SK-N-SH treated with all-trans-retinoic acid at 6 μM for 48 hours (cell line): ENCODE measurements at regions not wholly inside any gene's neighbourhood (a gene's known extent, or its start where the extent isn't known, plus 50 kb on each side); places are given as distances from the start of the nearest gene placed in this dataset.

Source experiments
- ATAC-seq: fragments of 200-7000 bp; cut with Tn5 transposase; 3 replicates; pipeline ENCODE4 v1.9.1; 2020; ENCODE audit warnings: mild to moderate bottlenecking, moderate library complexity
- ARNTL ChIP-seq: fragments of 450-650 bp; formaldehyde crosslinking; IDR thresholded peaks from 2 replicates; pipeline ENCODE4 v1.5.0; 2020; ENCODE audit warnings: low read depth, mild to moderate bottlenecking, moderate library complexity, borderline replicate concordance
- BACH2 ChIP-seq: fragments of 250-450 bp; sonication (Bioruptor Pico); IDR thresholded peaks from 2 replicates; pipeline ENCODE4 v1.9.0; 2021; ENCODE audit warnings: mild to moderate bottlenecking, borderline replicate concordance
- CSDC2 ChIP-seq: fragments of 250-450 bp; sonication (Bioruptor Pico); IDR thresholded peaks from 2 replicates; pipeline ENCODE4 v1.5.0; 2020; ENCODE audit warnings: mild to moderate bottlenecking, moderate library complexity
- ESRRG ChIP-seq: fragments of 250-450 bp; sonication (Bioruptor Pico); IDR thresholded peaks from 2 replicates; pipeline ENCODE4 v1.6.1; 2021; ENCODE audit warnings: mild to moderate bottlenecking
- ISL1 ChIP-seq: fragments of 250-450 bp; sonication (Bioruptor Pico); IDR thresholded peaks from 2 replicates; pipeline ENCODE4 v2.1.2; 2022; ENCODE audit warnings: mild to moderate bottlenecking, moderate library complexity
- PPARA ChIP-seq: fragments of 250-450 bp; sonication (Bioruptor Pico); IDR thresholded peaks from 2 replicates; pipeline ENCODE4 v1.5.0; 2020; ENCODE audit warnings: mild to moderate bottlenecking, borderline replicate concordance
- RARB ChIP-seq: fragments of 250-450 bp; sonication (Bioruptor Pico); IDR thresholded peaks from 2 replicates; pipeline ENCODE4 v1.8.0; 2021; ENCODE audit warnings: mild to moderate bottlenecking, moderate library complexity
- SNAI2 ChIP-seq: fragments of 250-450 bp; sonication (Bioruptor Pico); IDR thresholded peaks from 2 replicates; pipeline ENCODE4 v1.5.0; 2020; ENCODE audit warnings: mild to moderate bottlenecking, moderate library complexity
- TCF4 ChIP-seq: fragments of 250-450 bp; sonication (Bioruptor Pico); IDR thresholded peaks from 2 replicates; pipeline ENCODE4 v1.8.0; 2021; ENCODE audit warnings: mild to moderate bottlenecking, moderate library complexity, borderline replicate concordance
- TOX ChIP-seq: fragments of 250-450 bp; sonication (Bioruptor Pico); IDR thresholded peaks from 2 replicates; pipeline ENCODE4 v1.8.0; 2021; ENCODE audit warnings: mild to moderate bottlenecking, moderate library complexity, borderline replicate concordance
- ZFP3 ChIP-seq: fragments of 250-450 bp; sonication (Bioruptor Pico); IDR thresholded peaks from 2 replicates; pipeline ENCODE4 v1.5.0; 2020; ENCODE audit warnings: mild to moderate bottlenecking, moderate library complexity
- ZNF565 ChIP-seq: fragments of 450-650 bp; formaldehyde crosslinking; conservative IDR thresholded peaks from 2 replicates; pipeline ENCODE4 v1.5.0; 2020; ENCODE audit warnings: low read depth, mild to moderate bottlenecking, moderate library complexity
- ZNF70 ChIP-seq: fragments of 450-650 bp; formaldehyde crosslinking; IDR thresholded peaks from 2 replicates; pipeline ENCODE4 v1.5.0; 2020; ENCODE audit warnings: mild to moderate bottlenecking, moderate library complexity
- TF ChIP-seq, protein P1 (sequence below): fragments of 250-450 bp; sonication (Bioruptor Pico); IDR thresholded peaks from 2 replicates; pipeline ENCODE4 v1.5.0; 2020; ENCODE audit warnings: mild to moderate bottlenecking, moderate library complexity
- TF ChIP-seq, protein P2 (sequence below): fragments of 250-450 bp; sonication (Bioruptor Pico); IDR thresholded peaks from 2 replicates; pipeline ENCODE4 v1.8.0; 2020; ENCODE audit warnings: mild to moderate bottlenecking, moderate library complexity, borderline replicate concordance
- TF ChIP-seq, protein P3 (sequence below): fragments of 250-450 bp; sonication (Bioruptor Pico); IDR thresholded peaks from 2 replicates; pipeline ENCODE4 v1.5.1; 2021; ENCODE audit warnings: mild to moderate bottlenecking, moderate library complexity
- TF ChIP-seq, protein P4 (sequence below): fragments of 250-450 bp; sonication (Bioruptor Pico); IDR thresholded peaks from 2 replicates; pipeline ENCODE4 v1.8.0; 2021; ENCODE audit warnings: low read depth, mild to moderate bottlenecking, moderate library complexity, borderline replicate concordance

DNA sequence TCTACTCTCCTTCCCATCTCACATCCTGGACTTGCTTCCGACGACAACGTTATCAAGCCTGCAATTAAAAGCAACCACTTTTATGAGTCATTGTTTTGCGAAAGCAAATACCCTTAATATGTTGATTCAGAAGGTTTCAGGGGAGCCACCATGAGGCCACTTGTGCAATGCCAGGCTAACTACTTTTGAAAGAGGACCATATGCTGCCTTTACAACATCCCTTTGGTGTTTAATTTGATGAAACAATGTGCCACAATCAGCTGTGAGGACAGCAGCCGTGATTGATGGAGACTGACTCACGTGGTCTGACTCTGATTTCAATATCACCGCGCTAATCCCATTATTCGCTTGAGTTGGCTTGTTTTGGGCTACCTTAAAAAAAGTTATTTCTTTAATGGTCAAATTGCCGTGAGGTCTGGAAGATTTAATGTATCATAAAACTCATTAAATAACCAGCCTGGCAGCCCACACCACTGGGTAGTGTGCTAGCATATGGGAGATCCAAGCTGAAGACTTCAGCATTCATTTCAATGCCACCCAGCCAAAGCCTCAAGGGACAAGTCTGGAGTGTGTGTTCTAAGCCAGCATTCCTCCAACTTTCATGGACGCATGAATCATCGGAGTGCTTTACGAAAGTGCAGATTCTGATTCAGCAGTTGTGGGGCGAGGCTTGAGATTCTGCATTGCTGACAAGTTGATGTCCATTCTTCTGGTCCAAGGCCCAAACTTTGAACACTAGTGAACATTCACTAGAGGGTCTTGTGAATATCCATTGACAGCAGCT is 73.3 kb upstream of the PAXBP1 start:
- TF ChIP-seq ISL1 (CRISPR knock-in tag): no peak
- no peak for TF ChIP-seq ARNTL (CRISPR knock-in tag)

DNA sequence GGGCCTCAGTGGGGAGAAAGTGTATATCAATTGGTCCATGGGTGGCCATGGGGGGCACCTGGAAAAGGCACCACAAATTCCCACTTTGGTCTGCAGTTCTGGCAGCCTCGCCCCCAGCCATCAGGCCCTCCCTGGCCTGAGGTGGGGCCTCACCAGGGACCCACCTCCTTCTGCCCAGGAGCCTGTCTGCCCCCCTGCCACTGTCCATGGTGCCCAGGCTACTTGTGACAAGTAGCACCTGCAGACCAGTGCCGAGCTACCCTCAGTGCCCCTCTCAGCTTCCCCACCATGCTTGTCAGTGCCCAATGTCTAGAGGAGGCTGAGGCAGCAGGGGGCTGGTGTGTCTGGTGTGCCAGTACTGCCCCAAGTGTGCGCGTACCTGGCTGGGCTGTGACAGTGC is 87.1 kb upstream of the PAXBP1 start:
- no peak for ATAC-seq
- TF ChIP-seq SNAI2 (CRISPR knock-in tag): no peak
- TF ChIP-seq ISL1 (CRISPR knock-in tag): no peak
- TF ChIP-seq, protein P1, sequence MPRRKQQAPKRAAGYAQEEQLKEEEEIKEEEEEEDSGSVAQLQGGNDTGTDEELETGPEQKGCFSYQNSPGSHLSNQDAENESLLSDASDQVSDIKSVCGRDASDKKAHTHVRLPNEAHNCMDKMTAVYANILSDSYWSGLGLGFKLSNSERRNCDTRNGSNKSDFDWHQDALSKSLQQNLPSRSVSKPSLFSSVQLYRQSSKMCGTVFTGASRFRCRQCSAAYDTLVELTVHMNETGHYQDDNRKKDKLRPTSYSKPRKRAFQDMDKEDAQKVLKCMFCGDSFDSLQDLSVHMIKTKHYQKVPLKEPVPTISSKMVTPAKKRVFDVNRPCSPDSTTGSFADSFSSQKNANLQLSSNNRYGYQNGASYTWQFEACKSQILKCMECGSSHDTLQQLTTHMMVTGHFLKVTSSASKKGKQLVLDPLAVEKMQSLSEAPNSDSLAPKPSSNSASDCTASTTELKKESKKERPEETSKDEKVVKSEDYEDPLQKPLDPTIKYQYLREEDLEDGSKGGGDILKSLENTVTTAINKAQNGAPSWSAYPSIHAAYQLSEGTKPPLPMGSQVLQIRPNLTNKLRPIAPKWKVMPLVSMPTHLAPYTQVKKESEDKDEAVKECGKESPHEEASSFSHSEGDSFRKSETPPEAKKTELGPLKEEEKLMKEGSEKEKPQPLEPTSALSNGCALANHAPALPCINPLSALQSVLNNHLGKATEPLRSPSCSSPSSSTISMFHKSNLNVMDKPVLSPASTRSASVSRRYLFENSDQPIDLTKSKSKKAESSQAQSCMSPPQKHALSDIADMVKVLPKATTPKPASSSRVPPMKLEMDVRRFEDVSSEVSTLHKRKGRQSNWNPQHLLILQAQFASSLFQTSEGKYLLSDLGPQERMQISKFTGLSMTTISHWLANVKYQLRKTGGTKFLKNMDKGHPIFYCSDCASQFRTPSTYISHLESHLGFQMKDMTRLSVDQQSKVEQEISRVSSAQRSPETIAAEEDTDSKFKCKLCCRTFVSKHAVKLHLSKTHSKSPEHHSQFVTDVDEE (CRISPR knock-in tag): no peak
- no peak for TF ChIP-seq ESRRG (CRISPR knock-in tag)
- TF ChIP-seq TOX (CRISPR knock-in tag): no peak
- TF ChIP-seq RARB (CRISPR knock-in tag): no peak
- no peak for TF ChIP-seq TCF4 (CRISPR knock-in tag)
- TF ChIP-seq, protein P2, sequence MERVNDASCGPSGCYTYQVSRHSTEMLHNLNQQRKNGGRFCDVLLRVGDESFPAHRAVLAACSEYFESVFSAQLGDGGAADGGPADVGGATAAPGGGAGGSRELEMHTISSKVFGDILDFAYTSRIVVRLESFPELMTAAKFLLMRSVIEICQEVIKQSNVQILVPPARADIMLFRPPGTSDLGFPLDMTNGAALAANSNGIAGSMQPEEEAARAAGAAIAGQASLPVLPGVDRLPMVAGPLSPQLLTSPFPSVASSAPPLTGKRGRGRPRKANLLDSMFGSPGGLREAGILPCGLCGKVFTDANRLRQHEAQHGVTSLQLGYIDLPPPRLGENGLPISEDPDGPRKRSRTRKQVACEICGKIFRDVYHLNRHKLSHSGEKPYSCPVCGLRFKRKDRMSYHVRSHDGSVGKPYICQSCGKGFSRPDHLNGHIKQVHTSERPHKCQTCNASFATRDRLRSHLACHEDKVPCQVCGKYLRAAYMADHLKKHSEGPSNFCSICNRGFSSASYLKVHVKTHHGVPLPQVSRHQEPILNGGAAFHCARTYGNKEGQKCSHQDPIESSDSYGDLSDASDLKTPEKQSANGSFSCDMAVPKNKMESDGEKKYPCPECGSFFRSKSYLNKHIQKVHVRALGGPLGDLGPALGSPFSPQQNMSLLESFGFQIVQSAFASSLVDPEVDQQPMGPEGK (CRISPR knock-in tag): no peak
- no peak for TF ChIP-seq ZFP3 (CRISPR knock-in tag)
- TF ChIP-seq CSDC2 (CRISPR knock-in tag): no peak
- TF ChIP-seq, protein P3, sequence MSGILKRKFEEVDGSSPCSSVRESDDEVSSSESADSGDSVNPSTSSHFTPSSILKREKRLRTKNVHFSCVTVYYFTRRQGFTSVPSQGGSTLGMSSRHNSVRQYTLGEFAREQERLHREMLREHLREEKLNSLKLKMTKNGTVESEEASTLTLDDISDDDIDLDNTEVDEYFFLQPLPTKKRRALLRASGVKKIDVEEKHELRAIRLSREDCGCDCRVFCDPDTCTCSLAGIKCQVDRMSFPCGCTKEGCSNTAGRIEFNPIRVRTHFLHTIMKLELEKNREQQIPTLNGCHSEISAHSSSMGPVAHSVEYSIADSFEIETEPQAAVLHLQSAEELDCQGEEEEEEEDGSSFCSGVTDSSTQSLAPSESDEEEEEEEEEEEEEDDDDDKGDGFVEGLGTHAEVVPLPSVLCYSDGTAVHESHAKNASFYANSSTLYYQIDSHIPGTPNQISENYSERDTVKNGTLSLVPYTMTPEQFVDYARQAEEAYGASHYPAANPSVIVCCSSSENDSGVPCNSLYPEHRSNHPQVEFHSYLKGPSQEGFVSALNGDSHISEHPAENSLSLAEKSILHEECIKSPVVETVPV (CRISPR knock-in tag): no peak
- no peak for TF ChIP-seq ARNTL (CRISPR knock-in tag)
- TF ChIP-seq, protein P4, sequence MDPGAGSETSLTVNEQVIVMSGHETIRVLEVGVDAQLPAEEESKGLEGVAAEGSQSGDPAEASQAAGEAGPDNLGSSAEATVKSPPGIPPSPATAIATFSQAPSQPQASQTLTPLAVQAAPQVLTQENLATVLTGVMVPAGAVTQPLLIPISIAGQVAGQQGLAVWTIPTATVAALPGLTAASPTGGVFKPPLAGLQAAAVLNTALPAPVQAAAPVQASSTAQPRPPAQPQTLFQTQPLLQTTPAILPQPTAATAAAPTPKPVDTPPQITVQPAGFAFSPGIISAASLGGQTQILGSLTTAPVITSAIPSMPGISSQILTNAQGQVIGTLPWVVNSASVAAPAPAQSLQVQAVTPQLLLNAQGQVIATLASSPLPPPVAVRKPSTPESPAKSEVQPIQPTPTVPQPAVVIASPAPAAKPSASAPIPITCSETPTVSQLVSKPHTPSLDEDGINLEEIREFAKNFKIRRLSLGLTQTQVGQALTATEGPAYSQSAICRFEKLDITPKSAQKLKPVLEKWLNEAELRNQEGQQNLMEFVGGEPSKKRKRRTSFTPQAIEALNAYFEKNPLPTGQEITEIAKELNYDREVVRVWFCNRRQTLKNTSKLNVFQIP (CRISPR knock-in tag): no peak
- no peak for TF ChIP-seq ZNF565 (CRISPR knock-in tag)

More for the DNA sequence above, 73.3 kb upstream of the PAXBP1 start:
- no peak for ATAC-seq

DNA sequence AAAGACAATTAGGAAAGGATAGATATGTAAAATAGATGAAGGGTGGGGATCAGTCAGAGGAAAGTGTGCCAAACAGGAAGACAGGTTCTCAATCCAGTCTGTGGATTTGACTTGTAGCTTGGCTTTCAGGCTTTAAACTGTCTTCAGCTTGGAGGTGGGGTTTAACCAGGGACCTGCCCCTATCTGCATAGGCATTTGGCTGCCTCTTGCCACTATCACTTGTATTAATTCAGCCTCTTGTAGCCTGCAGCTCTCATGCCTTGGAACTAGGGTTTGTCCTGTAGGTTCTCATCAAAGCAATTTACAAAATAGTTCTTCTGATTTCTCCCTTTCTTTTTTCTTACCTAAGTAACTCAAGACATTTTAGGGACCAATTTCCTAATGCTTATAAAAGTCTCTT is 88.8 kb upstream of the PAXBP1 start:
- no peak for ATAC-seq
- TF ChIP-seq PPARA (CRISPR knock-in tag) (no peak), ESRRG (CRISPR knock-in tag) (no peak), BACH2 (no peak), ZNF70 (no peak)
- TF ChIP-seq, protein P2 (CRISPR knock-in tag): no peak
- TF ChIP-seq, protein P1 (CRISPR knock-in tag): no peak
